Stimulated activated CD4-positive, alpha-beta T cell treated with anti-CD3 and anti-CD28 coated beads, Interleukin-12 subunit alpha, Interleukin-12 subunit beta, amount 100 ng/mL, for 24 hours (primary cell): ENCODE measurements at regions not wholly inside any gene's neighbourhood (a gene's known extent, or its start where the extent isn't known, plus 50 kb on each side); places are given as distances from the start of the nearest gene placed in this dataset.

ENCODE experiments used
- DNase-seq, 2 experiments: peaks; one replicate each; pipeline ENCODE4 v3.0.0-alpha.2; 2020; ENCODE audit warnings: low read depth in 2 of 2

GRCh38 chr6:87995461-87995860, 52.2 kb upstream of the SPACA1 start:
- no peak for DNase-seq

DNA sequence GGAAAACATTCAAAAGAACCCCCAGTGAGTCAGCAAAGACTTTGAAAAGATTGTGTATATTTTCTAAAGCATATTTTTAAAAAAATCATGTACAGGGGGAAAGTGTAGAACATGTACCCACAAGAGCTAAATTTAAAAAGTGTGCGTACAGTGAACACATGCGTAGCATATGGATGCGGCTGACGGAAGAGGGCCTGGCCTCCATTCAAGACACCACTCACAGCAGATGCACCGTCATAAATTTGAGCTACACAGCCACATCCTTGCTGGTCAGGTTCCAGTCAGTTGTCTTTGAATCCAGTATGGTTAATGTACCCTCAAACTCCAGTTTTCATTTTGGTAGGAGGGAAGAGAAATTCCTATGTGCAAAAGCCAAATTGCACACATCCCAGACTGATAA, 54.3 kb upstream of the SPACA1 start:
- no peak for DNase-seq

GRCh38 chr6:87990871-87991270, 56.8 kb upstream of the SPACA1 start:
- DNase-seq = no peak

- no peak for DNase-seq
Observed at GRCh38 chr6:87982134-87982533, 65.5 kb upstream of the SPACA1 start.

- DNase-seq = no peak
Observed at GRCh38 chr6:87979737-87980136, 67.9 kb upstream of the SPACA1 start.

DNA sequence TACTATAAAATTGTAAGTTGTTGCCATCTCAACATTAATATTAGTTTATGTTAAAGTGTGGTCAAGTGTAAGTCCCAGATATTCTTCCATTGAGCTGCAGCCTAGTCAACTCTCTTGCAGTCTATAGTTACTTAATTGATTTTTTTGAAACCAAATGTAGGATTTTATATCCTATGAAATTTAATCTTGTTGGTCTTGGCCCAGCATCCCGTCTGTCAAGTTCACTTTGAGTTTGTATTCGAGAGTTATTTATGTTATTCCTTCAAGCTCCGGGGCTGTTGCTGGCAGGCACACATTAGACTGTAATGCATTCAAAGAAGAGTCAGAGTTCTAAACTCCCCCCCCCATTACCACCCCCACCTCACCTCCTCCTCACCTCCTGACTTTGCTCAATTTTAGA, 71.0 kb upstream of the SPACA1 start:
- no peak for DNase-seq

- no peak for DNase-seq
Observed at GRCh38 chr6:87975561-87975960, 72.1 kb upstream of the SPACA1 start.

GRCh38 chr6:87972279-87972678, 75.4 kb upstream of the SPACA1 start:
- DNase-seq = no peak

GRCh38 chr6:87971605-87972262, 75.9 kb upstream of the SPACA1 start:
- DNase-seq = no peak

GRCh38 chr6:87968435-87969278, 79.0 kb upstream of the SPACA1 start:
- no peak for DNase-seq

DNA sequence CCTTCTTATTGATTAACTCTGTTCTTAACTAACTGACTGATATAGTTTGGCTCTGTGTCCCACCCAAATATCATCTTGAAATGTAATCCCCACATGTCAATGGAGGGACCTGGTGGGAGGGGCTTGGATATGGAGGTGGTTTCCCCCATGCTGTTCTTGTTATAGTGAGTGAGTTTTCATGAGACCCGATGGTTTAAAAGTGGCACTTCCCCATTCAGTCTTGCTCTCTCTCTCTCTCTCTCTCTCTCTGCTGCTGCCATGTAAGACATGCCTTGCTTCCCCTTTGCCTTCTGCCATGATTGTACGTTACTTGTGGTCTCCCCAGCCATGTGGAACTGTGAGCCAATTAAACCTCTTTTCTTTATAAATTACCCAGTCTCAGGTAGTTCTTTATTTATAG, 81.8 kb upstream of the SPACA1 start:
- no peak for DNase-seq

GRCh38 chr6:87959083-87959482, 88.6 kb upstream of the SPACA1 start:
- DNase-seq = no peak

DNA sequence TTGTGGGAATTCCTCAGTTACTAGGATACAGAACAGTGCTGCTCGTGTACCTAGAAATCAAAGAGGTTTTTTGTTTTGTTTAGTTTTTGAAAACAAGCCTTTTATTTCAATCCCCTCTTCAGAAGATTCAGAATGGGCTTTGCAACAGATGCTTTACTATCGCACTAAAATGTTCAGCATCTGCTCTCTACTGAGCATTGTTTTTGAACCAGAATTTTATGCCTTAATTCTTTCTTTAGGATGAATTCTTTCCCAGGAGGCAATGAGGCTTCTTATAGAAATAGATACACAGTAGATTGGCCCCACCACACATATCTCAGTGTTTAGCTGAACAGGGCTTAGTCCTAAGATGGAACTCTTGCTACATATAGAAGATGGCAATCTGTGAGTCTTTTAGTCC, 95.9 kb upstream of the SPACA1 start:
- DNase-seq = no peak

DNA sequence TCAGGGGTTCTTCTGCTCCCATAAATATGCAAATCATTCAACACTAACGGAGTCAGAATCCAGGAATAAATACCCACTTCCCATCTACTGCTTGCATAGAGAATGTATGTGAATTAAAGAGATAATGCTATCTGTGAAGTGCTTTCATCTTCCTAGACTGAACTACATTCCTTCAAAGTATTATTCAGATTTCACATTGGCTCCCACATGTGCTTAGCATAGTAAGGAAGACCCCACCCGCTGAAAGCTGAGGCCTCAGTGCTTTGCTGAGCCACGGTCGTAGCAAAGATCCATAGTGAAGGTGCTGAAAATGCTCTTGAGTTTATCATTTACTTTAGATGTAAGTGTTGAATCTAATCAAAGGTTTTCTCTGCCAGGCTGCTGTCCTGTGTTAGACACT, 97.0 kb upstream of the SPACA1 start:
- DNase-seq = no peak

DNA sequence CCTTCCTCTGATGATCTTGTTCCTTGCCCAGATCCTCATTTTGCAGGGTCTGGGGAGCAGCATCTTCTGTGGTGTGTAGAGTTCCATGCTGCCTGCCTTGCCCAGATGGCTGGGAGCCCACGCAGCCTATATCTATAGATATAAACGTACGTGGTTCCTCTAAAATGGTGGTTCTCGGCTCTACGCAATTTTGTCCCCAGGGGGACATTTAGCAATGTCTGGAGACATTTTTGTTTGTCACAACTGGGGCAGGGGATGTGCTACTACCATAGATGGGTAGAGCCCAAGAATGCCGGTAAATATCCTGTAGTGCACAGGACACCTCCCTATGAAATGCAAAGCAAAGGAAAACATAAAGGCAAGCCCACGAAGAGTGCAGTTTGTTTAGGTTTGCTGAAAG, 98.4 kb upstream of the SPACA1 start:
- DNase-seq = no peak

GRCh38 chr6:87946669-87947068, 101.0 kb upstream of the SPACA1 start:
- no peak for DNase-seq

DNA sequence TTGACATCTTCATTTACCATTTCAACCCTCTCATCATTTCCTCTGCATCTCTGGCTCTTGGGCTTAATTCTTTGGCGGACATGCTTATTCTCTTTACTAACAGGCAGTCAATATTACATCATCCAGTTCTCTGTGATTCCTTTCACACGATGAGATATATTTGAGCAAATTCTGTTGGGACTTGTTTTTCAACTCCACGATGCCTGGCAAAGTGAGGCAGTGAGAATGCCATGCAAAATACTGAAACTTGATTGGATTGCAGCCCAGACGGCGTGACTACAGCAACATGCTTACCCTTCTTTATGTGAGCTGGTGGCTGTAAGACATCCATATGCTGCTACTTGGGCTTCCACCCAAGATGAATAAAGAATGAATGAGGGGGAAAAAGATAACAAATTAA, 101.7 kb upstream of the SPACA1 start:
- DNase-seq = no peak

- DNase-seq = no peak
Observed at GRCh38 chr6:87945181-87945580, 102.5 kb upstream of the SPACA1 start.

DNA sequence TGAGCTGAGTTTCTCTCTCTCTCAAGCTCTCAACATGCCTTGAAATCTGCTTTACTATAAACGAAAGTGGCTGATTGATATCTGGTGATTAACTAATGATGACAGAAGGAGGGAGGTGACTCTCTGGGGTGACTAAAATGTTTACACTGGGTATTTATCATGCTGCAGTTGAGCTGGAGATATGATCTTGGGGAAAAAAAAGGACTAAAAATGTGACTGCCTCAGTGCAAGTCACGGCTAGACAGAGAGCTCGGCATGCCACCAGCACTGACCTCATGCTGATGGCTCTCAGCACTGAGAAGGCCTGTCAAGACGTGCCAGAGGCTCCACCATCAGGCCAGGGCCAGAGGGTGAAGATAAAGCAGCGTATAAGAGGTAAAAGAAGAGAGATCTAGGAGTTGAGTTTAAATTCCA, 103.1 kb upstream of the SPACA1 start:
- DNase-seq = no peak

DNA sequence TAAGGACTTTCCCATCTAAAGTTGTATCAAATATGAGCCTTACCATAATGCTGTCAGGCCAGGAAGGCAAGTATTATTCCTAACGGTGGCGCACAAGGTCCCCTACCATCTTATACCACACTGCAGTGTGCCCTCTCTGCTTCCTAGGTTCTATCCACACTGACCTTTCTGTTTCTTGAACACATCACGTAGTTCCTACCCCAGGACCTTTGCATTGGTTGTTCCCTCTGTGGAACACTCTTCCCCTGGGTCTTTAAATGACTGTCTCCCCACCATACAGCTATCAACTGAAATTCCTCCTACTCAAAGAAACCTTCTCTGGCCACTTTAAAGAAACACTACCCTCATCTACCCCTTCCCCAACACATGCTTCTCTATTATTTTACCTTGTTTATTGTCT, 104.5 kb upstream of the SPACA1 start:
- DNase-seq = no peak

GRCh38 chr6:87941556-87942358, 105.9 kb upstream of the SPACA1 start:
- no peak for DNase-seq

DNA sequence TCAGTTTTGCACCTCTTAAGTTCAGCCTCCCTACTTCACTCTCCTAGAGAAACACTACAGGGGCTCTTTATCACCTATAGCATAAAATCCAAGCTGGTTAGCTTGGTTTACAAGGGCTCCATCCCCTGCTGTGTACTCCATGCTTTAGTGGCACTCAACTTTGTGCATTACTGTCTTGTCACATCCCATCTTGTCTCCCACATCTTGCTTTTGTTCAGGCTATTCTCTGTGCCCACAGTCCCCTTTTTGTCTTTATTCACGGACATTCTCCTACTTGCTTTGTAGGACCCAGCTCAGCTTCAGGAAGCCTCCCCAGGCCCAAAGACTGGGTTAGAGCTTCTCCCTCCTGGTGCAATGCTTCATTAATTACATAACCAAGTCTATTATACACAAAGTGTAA, 107.9 kb upstream of the SPACA1 start:
- no peak for DNase-seq

- no peak for DNase-seq
Observed at GRCh38 chr6:87938287-87938686, 109.4 kb upstream of the SPACA1 start.
